Dedifferentiated amniotic fluid mesenchymal stem cell (primary cell): ENCODE measurements at regions not wholly inside any gene's neighbourhood (a gene's known extent, or its start where the extent isn't known, plus 50 kb on each side); places are given as distances from the start of the nearest gene placed in this dataset.

Experiments
- DNase-seq: peaks from one replicate; pipeline ENCODE4 v3.0.0-alpha.2; 2016; ENCODE audit errors: extremely low spot score

DNA sequence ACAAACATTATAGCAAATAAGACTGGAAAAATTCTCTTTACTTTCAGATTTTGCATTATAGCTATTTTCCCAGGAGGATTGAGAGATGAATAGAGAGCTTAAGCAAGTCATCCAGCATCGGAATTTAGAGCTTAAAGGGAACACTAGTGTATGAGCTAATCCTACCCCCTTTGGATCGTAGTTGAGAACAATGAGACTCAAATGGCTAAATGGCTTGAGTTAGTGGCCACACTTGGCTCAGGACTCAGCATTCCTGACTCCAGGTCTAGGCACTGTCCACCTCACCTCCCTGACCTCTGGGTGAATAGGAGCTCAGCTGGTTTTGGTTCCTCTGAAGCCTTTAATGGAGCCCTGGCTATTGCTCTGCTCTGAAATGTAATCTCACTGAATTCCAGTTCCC is 97.5 kb upstream of the CXCR4 start:
- DNase-seq = no peak

- no peak for DNase-seq
Measured at GRCh38 chr2:136214307-136215200, 96.6 kb upstream of the CXCR4 start.

GRCh38 chr2:136213836-136214235 is 95.9 kb upstream of the CXCR4 start:
- no peak for DNase-seq

DNA sequence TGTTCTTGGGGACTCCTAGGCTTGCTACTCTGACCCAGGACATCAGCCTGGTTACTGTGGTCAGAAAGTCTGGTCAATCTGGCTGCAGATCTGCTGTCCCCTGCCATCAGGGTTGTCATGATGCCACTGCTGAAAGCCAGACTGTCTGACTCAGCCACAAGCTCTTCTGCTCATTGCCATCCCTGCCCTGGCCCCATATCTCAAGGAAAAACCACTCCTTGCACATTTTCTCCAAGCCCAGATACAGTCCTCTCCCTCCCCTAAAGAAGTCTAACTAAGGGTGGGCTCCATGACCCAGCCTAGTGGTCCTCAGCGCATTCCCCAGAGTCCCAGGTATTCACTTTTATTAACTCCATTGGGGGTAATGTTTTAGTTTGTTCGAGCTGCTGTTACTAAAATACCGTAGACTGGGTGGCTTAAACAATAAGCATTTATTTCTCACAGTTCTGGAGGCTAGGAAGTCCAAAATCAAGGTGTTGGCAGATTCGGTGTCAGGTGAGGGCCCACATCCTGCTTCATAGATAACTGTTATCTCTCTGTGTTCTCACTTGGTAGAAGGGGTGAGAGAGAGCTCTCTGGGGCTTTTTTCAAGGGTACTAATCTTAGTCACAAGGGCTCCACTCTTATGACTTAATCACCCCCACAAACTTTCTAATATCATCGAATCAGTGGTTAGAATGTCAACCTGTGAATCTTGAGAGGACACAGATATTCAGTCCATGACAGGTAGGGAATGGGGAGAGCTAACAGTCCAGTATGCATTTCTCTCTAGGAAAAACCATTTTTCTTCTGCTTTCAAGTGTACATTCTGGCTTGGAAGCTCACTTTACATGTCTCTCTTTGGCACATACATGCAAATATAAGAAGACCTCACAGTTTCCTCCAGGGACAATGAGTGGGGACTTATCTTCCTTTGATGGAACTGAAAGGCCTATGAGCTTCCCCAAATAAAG is 94.8 kb upstream of the CXCR4 start:
- no peak for DNase-seq

- DNase-seq = no peak
Measured at GRCh38 chr2:136211701-136212100, 93.8 kb upstream of the CXCR4 start.

DNA sequence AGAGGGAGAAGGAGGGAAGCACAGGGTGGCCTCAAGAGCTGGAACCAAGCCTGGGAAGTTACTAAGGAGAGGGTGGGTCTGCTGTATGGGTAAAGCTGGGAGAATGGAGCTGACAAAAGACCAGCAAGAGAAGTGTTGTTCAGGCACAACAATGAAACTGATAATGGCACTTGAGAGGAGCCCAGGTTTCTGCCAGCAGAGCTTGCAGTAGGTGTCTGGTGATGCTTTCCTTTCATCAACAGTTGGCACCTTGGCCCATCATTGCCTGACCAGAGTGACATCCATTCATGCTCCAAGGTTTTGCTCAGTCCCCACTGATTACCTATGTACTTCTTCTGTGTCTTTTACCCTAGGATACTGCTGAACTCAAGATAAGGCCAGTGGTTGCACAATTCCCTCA is 92.9 kb upstream of the CXCR4 start:
- DNase-seq = no peak

- no peak for DNase-seq
Measured at GRCh38 chr2:136210455-136210805, 92.5 kb upstream of the CXCR4 start.

GRCh38 chr2:136209561-136210454 is 91.9 kb upstream of the CXCR4 start:
- DNase-seq = no peak

DNA sequence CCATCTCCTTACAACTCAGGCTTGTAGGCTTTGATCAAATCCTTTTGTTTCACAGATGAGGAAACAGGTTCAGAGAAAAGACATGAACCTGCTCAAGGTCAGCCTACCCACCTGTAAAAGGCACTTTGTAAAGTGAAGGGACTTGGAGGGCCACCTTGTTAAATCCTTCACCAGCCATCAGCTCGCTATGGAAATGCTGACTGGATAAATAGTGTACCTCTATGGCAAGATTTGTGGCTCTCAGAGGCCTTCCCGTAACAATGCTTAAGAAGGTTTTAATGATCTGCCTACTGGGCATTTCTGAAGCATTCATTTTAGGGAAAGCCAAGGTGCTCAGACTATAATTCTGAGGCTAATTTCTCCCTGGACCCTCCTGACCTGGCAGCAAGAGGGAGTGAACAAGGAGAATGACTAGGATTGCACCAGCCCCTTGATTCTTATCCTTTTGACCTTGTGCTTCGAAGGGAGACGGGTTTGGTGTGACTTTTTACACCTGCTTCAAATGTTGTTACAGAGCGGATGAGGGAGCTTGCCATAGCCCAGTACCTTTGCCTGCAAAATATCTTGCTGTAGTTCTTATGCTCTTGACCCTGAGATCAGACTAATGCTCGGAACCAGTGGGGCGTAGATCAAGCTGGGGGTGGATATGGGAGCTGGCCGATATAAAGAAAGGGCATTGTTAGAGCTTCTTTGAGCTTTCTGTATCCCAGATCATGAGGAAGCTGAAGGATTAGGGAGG is 90.9 kb upstream of the CXCR4 start:
- no peak for DNase-seq

DNA sequence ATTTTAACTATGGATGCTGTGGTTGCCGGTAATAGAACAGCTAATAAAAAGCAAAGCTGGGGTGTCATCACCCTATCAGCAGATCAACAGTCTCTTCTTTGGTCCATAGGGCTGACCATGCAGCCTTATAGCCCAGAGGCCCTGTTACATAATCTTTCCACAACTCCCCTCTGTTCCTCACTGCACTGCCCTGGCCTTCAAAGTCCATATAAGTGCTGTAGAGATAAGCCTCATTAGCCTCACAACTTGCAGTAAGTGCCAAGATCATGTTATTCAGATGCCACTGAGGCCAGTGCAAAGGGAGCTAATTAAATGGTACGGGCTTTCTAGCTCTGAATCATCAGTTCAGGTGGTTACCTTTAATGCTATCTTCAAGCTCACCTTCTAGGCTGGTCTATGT is 89.7 kb upstream of the CXCR4 start:
- no peak for DNase-seq

DNA sequence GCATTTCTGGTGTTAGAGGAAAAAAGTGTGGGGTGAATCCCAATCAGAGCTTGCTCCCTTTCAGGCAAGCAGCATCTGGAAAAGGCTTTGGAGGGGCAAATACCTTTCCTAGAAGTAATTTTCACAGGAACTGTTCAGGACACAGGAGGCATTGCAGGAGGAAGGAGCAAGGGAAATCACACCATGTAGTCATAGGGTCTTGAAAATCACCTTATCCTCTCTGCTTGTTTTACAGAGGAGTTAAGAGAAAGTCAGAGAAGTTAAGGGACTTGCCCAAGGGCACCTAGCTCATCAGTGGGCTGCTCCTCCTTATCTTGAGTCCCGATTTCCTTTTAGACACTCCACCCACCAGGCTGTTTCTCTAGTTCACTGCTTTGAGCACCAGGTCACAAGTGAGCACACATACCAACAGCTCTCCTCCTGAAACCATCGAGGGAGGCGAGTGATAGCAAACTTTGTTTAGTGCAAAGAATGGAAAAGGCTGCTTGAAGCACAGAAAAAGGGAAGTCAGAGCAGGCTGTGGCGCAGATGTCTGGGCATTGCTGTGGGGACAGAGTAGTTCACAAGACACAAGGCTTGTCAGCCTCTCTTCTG is 89.2 kb upstream of the CXCR4 start:
- no peak for DNase-seq

DNA sequence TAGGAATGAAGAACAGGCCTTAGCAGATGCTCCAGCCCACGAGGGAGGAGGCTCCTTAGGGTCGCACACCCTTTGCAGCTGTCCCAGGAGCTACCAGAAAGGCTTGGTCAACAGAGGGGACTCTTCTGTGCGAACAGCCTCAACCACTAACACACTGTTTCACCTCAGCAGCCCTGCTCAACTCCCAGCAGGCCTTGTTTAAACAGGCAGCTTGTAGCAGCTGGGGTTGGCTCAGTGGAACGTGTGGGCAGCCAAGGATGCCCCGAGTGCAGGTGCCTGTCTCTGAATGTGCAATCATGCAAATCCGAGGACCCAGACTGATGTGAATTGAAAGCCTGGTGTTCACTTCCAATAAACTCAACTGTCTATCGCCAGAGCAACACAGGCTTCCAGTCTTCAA is 88.7 kb upstream of the CXCR4 start:
- DNase-seq = no peak

DNA sequence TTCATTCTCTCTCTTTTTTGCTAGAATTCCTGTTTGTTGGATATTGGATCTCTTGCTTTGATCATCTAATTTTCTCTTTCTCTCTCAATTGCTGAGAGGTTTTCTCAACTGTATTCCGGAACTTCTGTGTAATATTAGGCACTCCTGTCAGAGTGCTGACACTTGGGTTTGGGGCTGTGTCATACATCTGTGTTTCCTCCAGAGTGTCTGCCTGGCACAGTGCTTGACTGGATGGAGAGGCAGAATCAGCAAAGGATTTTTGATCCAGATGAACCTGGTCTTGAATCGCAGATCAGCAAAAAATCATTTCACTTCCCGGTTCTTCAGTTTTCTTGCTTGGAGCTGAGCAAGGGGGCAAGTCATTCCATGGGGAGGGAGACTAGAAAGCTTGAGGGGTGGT is 87.7 kb upstream of the CXCR4 start:
- DNase-seq = no peak

GRCh38 chr2:136204971-136205370 is 87.0 kb upstream of the CXCR4 start:
- no peak for DNase-seq

GRCh38 chr2:136195226-136195625 is 77.3 kb upstream of the CXCR4 start:
- no peak for DNase-seq

GRCh38 chr2:136191041-136191440 is 73.1 kb upstream of the CXCR4 start:
- no peak for DNase-seq

- no peak for DNase-seq
Measured at GRCh38 chr2:136189221-136189782, 71.4 kb upstream of the CXCR4 start.

- no peak for DNase-seq
Measured at GRCh38 chr2:136188086-136188485, 70.1 kb upstream of the CXCR4 start.

GRCh38 chr2:136185981-136186776 is 68.2 kb upstream of the CXCR4 start:
- no peak for DNase-seq

GRCh38 chr2:136183097-136183496 is 65.1 kb upstream of the CXCR4 start:
- no peak for DNase-seq
